ENCODE measurements at regions not wholly inside any gene's neighbourhood (a gene's known extent, or its start where the extent isn't known, plus 50 kb on each side); places are given as distances from the start of the nearest gene placed in this dataset.
"Not testable (repeated sequence)": the region's sequence is repeated elsewhere in the genome, so short reads cannot be mapped to it uniquely, and the experiment has no call there.

- DNase-seq: no peak
Observed at GRCh38 chr11:37474889-37475288, 876.9 kb upstream of the RAG2 start.

- no peak for DNase-seq
Observed at GRCh38 chr11:37468344-37468743, 870.3 kb upstream of the RAG2 start.

- DNase-seq: no peak
Observed at GRCh38 chr11:37465221-37465620, 867.2 kb upstream of the RAG2 start.

GRCh38 chr11:37459456-37459855 is 861.4 kb upstream of the RAG2 start:
- DNase-seq: no peak

GRCh38 chr11:37456746-37457145 is 858.7 kb upstream of the RAG2 start:
- DNase-seq: no peak

GRCh38 chr11:37451903-37452302 is 853.9 kb upstream of the RAG2 start:
- DNase-seq: no peak

GRCh38 chr11:37450613-37451012 is 852.6 kb upstream of the RAG2 start:
- DNase-seq: no peak

- no peak for DNase-seq
Observed at GRCh38 chr11:37449146-37449545, 851.1 kb upstream of the RAG2 start.

- DNase-seq: no peak
Observed at GRCh38 chr11:37442576-37442975, 844.5 kb upstream of the RAG2 start.

GRCh38 chr11:37431633-37432230 is 833.7 kb upstream of the RAG2 start:
- DNase-seq: not testable (repeated sequence)

GRCh38 chr11:37430966-37431632 is 833.1 kb upstream of the RAG2 start:
- DNase-seq: not testable (repeated sequence)

GRCh38 chr11:37422511-37422910 is 824.5 kb upstream of the RAG2 start:
- DNase-seq: no peak

GRCh38 chr11:37411289-37411688 is 813.3 kb upstream of the RAG2 start:
- no peak for DNase-seq

- no peak for DNase-seq
Observed at GRCh38 chr11:37409124-37409523, 811.1 kb upstream of the RAG2 start.

- DNase-seq: no peak
Observed at GRCh38 chr11:37407461-37407860, 809.4 kb upstream of the RAG2 start.

- no peak for DNase-seq
Observed at GRCh38 chr11:37406651-37407050, 808.6 kb upstream of the RAG2 start.

- no peak for DNase-seq
Observed at GRCh38 chr11:37404231-37404630, 806.2 kb upstream of the RAG2 start.

- no peak for DNase-seq
Observed at GRCh38 chr11:37402663-37403062, 804.6 kb upstream of the RAG2 start.

- DNase-seq: no peak
Observed at GRCh38 chr11:37394236-37394870, 796.3 kb upstream of the RAG2 start.

GRCh38 chr11:37391615-37392014 is 793.6 kb upstream of the RAG2 start:
- DNase-seq: no peak

GRCh38 chr11:37390576-37391083 is 792.6 kb upstream of the RAG2 start:
- no peak for DNase-seq

- DNase-seq: no peak
Observed at GRCh38 chr11:37378958-37379357, 780.9 kb upstream of the RAG2 start.

GRCh38 chr11:37372667-37373066 is 774.6 kb upstream of the RAG2 start:
- DNase-seq: no peak

- DNase-seq: no peak
Observed at GRCh38 chr11:37371346-37371970, 773.4 kb upstream of the RAG2 start.
